ENCODE measurements at regions not wholly inside any gene's neighbourhood (a gene's known extent, or its start where the extent isn't known, plus 50 kb on each side); places are given as distances from the start of the nearest gene placed in this dataset.

DNA sequence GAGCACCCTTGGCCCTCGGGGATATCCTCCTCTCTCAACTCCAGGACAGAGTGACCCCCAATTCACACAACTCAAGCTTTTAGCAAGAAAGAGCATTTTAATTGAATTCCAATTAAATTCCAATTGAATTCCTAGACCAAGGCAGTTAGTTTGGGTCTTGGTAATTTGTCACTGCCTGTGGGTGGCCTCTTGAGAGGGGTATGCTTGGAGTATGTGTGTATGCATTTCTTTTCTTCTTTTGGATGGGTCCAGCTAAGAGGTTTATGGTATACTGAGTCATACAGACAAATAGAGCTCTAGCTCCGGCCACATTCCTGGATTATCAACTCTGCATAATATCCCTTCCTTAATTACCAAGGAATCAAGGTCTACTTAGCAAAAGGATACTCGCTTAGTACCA, 136.7 kb downstream of the PCTP start:
- TF ChIP-seq, protein P1, sequence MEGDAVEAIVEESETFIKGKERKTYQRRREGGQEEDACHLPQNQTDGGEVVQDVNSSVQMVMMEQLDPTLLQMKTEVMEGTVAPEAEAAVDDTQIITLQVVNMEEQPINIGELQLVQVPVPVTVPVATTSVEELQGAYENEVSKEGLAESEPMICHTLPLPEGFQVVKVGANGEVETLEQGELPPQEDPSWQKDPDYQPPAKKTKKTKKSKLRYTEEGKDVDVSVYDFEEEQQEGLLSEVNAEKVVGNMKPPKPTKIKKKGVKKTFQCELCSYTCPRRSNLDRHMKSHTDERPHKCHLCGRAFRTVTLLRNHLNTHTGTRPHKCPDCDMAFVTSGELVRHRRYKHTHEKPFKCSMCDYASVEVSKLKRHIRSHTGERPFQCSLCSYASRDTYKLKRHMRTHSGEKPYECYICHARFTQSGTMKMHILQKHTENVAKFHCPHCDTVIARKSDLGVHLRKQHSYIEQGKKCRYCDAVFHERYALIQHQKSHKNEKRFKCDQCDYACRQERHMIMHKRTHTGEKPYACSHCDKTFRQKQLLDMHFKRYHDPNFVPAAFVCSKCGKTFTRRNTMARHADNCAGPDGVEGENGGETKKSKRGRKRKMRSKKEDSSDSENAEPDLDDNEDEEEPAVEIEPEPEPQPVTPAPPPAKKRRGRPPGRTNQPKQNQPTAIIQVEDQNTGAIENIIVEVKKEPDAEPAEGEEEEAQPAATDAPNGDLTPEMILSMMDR (IDR thresholded peaks at IDR 0.05) = no peak

DNA sequence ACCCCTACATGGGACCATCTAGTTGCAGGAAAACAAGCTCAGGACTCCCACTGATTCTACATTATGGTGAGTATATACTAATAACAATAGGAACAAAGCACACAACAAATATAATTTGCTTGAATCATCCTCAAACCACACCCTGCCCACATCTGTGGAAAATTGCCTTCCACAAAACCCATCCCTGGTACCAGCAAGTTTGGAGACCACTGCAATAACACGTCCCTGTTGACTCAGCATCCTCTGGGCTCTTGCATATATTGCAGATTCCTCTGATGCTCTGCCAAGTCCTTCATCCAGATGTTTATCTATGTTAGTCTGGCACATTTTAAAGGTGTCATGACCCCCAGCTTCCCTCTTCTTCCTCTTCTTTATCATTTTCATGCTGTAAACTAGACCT, 138.4 kb downstream of the PCTP start:
- TF ChIP-seq, protein P1 (IDR thresholded peaks at IDR 0.05) = no peak

DNA sequence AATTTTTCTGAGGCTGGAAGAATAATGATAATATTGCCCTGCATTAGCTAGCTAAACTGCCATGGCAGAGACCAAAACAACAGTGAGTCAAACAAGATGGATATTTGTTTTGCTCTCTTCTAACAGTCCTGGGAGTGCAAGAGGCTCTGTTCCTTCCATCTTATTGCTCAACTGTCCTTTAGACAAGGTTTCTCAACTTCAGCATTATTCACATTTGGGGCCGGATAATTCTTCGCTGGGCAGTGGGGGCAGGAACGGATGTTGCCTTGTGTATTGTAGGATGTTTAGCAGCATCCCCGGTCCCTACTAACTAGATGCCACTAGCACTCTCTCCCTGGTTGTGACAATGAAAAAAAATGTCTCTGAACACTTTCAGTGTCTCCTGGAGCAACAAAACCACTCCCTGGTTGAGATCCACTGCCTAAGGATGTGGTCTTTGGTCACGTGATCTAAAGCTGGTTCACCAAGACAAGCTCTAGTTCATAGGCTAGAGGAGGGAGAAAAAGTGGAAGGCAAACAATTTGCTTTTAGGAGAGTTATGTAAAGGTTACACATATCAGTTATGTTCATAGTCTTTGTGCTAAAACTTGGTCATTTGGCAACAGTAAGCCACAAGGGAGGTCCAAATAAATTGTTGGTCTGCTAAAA, 144.4 kb downstream of the PCTP start:
- TF ChIP-seq, protein P1 (IDR thresholded peaks at IDR 0.05) = no peak

DNA sequence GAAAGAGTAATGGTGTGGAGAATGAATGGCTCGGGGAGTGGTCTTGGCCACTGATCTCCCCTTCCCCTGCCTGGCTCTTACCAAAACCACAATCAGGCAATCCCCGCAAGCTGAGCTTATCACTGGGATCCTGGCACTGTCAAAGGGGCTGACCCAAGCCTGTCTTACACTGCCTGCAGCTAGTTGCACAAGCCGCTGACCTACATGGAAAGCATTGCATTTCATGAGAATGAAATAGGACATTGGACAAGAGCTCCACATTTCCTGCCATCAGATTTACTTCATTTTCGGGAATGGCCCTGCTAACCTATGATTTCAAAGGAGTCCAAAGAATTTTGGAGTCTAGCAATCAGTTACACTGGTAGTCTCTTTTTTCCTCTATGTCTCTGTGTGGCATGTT, 146.4 kb downstream of the PCTP start:
- TF ChIP-seq, protein P1 (IDR thresholded peaks at IDR 0.05) = no peak

DNA sequence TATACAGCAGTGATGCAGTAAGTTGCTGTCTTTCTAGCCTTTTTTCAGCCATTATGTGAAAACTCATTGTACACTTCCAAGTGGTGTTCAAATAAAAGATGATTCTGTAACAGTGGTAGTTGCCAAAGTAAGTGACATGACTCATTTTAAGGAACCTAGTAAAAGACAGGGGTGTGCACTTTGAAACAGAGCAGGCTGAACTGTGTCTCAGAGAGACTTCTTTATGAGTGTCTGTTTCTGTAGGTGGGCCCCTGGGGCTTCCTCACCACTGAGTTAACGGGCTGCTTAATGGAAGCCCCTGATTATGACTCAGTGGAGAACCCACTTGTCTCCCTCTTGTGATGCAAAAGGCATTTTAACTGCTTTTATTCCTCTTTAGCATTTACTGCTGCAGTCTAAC, 147.3 kb downstream of the PCTP start:
- TF ChIP-seq, protein P1 (IDR thresholded peaks at IDR 0.05) = no peak

DNA sequence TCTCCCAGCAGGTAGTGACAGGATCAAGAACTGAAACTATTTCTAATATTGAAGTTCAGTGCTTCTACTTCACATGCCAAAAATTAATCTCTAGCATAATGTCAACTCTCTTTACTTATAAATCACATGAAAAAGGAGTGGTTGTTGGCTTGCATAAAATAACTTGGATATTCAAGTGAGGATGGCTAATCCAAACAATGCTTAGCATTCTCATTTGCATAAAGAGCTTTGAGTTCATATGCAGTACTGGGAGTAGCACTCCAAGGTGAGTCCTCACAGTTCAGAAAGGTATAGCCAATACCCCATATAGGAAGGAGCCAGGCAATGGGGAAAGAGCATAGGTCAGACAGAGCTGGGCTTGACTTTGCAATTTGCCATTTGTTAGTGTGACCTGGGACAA, 149.3 kb downstream of the PCTP start:
- TF ChIP-seq, protein P1 (IDR thresholded peaks at IDR 0.05) = no peak

DNA sequence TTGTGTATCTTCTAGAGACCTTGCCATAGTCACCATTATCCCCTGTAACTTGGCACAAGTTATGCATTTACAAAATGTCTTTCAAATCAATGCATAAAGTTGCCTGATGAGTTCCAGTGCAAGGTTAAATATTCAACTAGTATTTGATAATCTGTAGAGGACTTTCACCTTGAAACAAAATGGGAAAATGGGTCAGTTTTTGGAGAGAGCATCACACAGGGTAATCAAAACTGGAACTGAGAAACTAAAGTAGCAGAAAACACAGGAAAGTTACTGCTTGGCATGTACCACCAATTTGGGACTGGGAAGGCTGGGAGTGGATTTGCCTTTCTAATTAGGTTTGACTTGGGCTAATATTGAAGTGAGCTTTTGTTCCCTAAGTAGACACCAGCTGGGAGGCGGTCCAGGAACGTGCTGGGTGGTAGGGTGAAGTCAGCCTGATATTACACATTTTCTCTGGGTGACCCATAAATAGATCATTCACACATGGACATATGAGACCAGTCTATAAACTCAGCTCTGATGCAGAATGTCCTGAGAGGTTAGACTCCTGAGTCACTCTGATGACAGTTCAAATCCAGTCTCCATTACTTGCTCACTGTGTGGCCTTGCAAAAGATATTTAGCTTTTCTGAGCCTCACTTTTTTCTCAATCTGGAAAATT, 152.3 kb downstream of the PCTP start:
- TF ChIP-seq, protein P1 (IDR thresholded peaks at IDR 0.05) = no peak
